WTC11 (cell line): ENCODE measurements at regions not wholly inside any gene's neighbourhood (a gene's known extent, or its start where the extent isn't known, plus 50 kb on each side); places are given as distances from the start of the nearest gene placed in this dataset.

Experiments used
- ATAC-seq: fragments of 200-7000 bp; cut with Tn5 transposase; 2 replicates; pipeline ENCODE4 v1.10.0; 2021; ENCODE audit warnings: mild to moderate bottlenecking, moderate library complexity
- CTCF ChIA-PET: fragments of 300-600 bp; sonication (Branson Sonifier 250); formaldehyde crosslinking; loops from one replicate; lab custom pipeline; 2021; ENCODE audit warnings: antibody characterized with exemption; lab: Charles Lee
- POLR2A ChIA-PET: fragments of 350-600 bp; sonication (Branson Sonifier 250); formaldehyde crosslinking; loops from one replicate; lab custom pipeline; 2021; ENCODE audit warnings: antibody characterized with exemption; lab: Charles Lee
- DNase-seq: peaks from one replicate; pipeline ENCODE4 v3.0.0; 2021; ENCODE audit warnings: low spot score
- H3K27ac Mint-ChIP-seq: 2 replicates; pipeline ENCODE4 v1.8.0; 2021; ENCODE audit warnings: mixed read lengths
- H3K27me3 Mint-ChIP-seq: 2 replicates; pipeline ENCODE4 v1.8.0; 2021; ENCODE audit warnings: low read depth, mild to moderate bottlenecking, moderate library complexity, mixed read lengths
- H3K36me3 Mint-ChIP-seq: 2 replicates; pipeline ENCODE4 v1.8.0; 2021; ENCODE audit warnings: mixed read lengths
- H3K4me1 Mint-ChIP-seq: 2 replicates; pipeline ENCODE4 v1.8.0; 2022; ENCODE audit warnings: mixed read lengths
- H3K4me3 Mint-ChIP-seq: 2 replicates; pipeline ENCODE4 v1.8.0; 2021; ENCODE audit warnings: mild to moderate bottlenecking, moderate library complexity, mixed read lengths
- H3K9me3 Mint-ChIP-seq: 2 replicates; pipeline ENCODE4 v1.8.0; 2021; ENCODE audit warnings: mixed read lengths
- E2F1 ChIP-seq: sonication (generic); formaldehyde crosslinking; IDR thresholded peaks from 2 replicates; pipeline ENCODE4 v1.8.0; 2022; ENCODE audit warnings: mild to moderate bottlenecking, missing genetic modification reagents
- E2F4 ChIP-seq: sonication (generic); formaldehyde crosslinking; IDR thresholded peaks from 2 replicates; pipeline ENCODE4 v1.8.1; 2022; ENCODE audit warnings: low read depth, mild to moderate bottlenecking, moderate library complexity, missing genetic modification reagents, borderline replicate concordance
- ESRRA ChIP-seq: sonication (generic); formaldehyde crosslinking; IDR thresholded peaks from 2 replicates; pipeline ENCODE4 v1.8.1; 2022; ENCODE audit warnings: mild to moderate bottlenecking, missing genetic modification reagents, borderline replicate concordance
- FOXJ3 ChIP-seq: sonication (generic); formaldehyde crosslinking; IDR thresholded peaks from 2 replicates; pipeline ENCODE4 v1.9.0; 2021; ENCODE audit warnings: missing genetic modification reagents, mild to moderate bottlenecking, borderline replicate concordance
- FOXK1 ChIP-seq: sonication (generic); formaldehyde crosslinking; IDR thresholded peaks from 2 replicates; pipeline ENCODE4 v1.8.0; 2022; ENCODE audit warnings: mild to moderate bottlenecking, moderate library complexity, missing genetic modification reagents
- GRHL2 ChIP-seq: fragments of 250-450 bp; sonication (Bioruptor Pico); IDR thresholded peaks from 2 replicates; pipeline ENCODE4 v1.8.0; 2022; ENCODE audit warnings: mild to moderate bottlenecking, moderate library complexity; ENCODE audit not compliant: insufficient replicate concordance, severe bottlenecking
- GTF2I ChIP-seq: fragments of 250-450 bp; sonication (Bioruptor Pico); conservative IDR thresholded peaks from 2 replicates; pipeline ENCODE4 v1.4.0; 2021; ENCODE audit warnings: mild to moderate bottlenecking
- JAZF1 ChIP-seq: fragments of 250-450 bp; sonication (Bioruptor Pico); IDR thresholded peaks from 2 replicates; pipeline ENCODE4 v1.9.0; 2021; ENCODE audit warnings: moderate library complexity, mild to moderate bottlenecking, inconsistent platforms
- NFYB ChIP-seq: sonication (generic); formaldehyde crosslinking; conservative IDR thresholded peaks from 2 replicates; pipeline ENCODE4 v1.8.0; 2022; ENCODE audit warnings: low read depth, missing genetic modification reagents
- NR2C2 ChIP-seq: sonication (generic); formaldehyde crosslinking; IDR thresholded peaks from 2 replicates; pipeline ENCODE4 v1.8.0; 2022; ENCODE audit warnings: mild to moderate bottlenecking, missing genetic modification reagents
- PRRX2 ChIP-seq: fragments of 250-450 bp; sonication (Bioruptor Pico); IDR thresholded peaks from 2 replicates; pipeline ENCODE4 v1.8.0; 2021; ENCODE audit warnings: mild to moderate bottlenecking
- SOX15 ChIP-seq: fragments of 250-450 bp; sonication (Bioruptor Pico); IDR thresholded peaks from 2 replicates; pipeline ENCODE4 v1.9.0; 2021; ENCODE audit warnings: mild to moderate bottlenecking
- TEAD4 ChIP-seq: sonication (generic); formaldehyde crosslinking; IDR thresholded peaks from 2 replicates; pipeline ENCODE4 v1.8.0; 2022; ENCODE audit warnings: mild to moderate bottlenecking, missing genetic modification reagents
- ZBTB21 ChIP-seq: sonication (generic); formaldehyde crosslinking; IDR thresholded peaks from 2 replicates; pipeline ENCODE4 v1.8.1; 2023; ENCODE audit warnings: mild to moderate bottlenecking, missing genetic modification reagents, borderline replicate concordance
- ZNF121 ChIP-seq: sonication (generic); formaldehyde crosslinking; IDR thresholded peaks from 2 replicates; pipeline ENCODE4 v1.8.0; 2023; ENCODE audit warnings: missing genetic modification reagents
- TF ChIP-seq, protein P1 (sequence below): sonication (generic); formaldehyde crosslinking; IDR thresholded peaks from 2 replicates; pipeline ENCODE4 v1.8.0; 2023; ENCODE audit warnings: missing genetic modification reagents, mild to moderate bottlenecking, borderline replicate concordance
- TF ChIP-seq, protein P2 (sequence below): fragments of 250-450 bp; sonication (Bioruptor Pico); IDR thresholded peaks from 2 replicates; pipeline ENCODE4 v1.9.0; 2021; ENCODE audit warnings: moderate library complexity, mild to moderate bottlenecking, inconsistent platforms, borderline replicate concordance
- TF ChIP-seq, protein P3 (sequence below): fragments of 250-450 bp; sonication (Bioruptor Pico); IDR thresholded peaks from 2 replicates; pipeline ENCODE4 v1.8.0; 2021; ENCODE audit warnings: mild to moderate bottlenecking
- TF ChIP-seq, protein P4 (sequence below): fragments of 250-450 bp; sonication (Bioruptor Pico); IDR thresholded peaks from 2 replicates; pipeline ENCODE4 v1.9.0; 2021; ENCODE audit warnings: mild to moderate bottlenecking
- TF ChIP-seq, protein P5 (sequence below): sonication (generic); formaldehyde crosslinking; IDR thresholded peaks from 2 replicates; pipeline ENCODE4 v1.8.0; 2022; ENCODE audit warnings: mild to moderate bottlenecking, missing genetic modification reagents

- TF ChIP-seq, protein P1, sequence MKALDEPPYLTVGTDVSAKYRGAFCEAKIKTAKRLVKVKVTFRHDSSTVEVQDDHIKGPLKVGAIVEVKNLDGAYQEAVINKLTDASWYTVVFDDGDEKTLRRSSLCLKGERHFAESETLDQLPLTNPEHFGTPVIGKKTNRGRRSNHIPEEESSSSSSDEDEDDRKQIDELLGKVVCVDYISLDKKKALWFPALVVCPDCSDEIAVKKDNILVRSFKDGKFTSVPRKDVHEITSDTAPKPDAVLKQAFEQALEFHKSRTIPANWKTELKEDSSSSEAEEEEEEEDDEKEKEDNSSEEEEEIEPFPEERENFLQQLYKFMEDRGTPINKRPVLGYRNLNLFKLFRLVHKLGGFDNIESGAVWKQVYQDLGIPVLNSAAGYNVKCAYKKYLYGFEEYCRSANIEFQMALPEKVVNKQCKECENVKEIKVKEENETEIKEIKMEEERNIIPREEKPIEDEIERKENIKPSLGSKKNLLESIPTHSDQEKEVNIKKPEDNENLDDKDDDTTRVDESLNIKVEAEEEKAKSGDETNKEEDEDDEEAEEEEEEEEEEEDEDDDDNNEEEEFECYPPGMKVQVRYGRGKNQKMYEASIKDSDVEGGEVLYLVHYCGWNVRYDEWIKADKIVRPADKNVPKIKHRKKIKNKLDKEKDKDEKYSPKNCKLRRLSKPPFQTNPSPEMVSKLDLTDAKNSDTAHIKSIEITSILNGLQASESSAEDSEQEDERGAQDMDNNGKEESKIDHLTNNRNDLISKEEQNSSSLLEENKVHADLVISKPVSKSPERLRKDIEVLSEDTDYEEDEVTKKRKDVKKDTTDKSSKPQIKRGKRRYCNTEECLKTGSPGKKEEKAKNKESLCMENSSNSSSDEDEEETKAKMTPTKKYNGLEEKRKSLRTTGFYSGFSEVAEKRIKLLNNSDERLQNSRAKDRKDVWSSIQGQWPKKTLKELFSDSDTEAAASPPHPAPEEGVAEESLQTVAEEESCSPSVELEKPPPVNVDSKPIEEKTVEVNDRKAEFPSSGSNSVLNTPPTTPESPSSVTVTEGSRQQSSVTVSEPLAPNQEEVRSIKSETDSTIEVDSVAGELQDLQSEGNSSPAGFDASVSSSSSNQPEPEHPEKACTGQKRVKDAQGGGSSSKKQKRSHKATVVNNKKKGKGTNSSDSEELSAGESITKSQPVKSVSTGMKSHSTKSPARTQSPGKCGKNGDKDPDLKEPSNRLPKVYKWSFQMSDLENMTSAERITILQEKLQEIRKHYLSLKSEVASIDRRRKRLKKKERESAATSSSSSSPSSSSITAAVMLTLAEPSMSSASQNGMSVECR (CRISPR knock-in tag): no peak
- no peak for TF ChIP-seq JAZF1 (CRISPR knock-in tag)
- TF ChIP-seq FOXK1 (CRISPR knock-in tag): no peak
- TF ChIP-seq ZNF121 (CRISPR knock-in tag): no peak
These were observed 256.9 kb upstream of the TPK1 start (continued) for GRCh38 chr7:145092766-145093165.

DNA sequence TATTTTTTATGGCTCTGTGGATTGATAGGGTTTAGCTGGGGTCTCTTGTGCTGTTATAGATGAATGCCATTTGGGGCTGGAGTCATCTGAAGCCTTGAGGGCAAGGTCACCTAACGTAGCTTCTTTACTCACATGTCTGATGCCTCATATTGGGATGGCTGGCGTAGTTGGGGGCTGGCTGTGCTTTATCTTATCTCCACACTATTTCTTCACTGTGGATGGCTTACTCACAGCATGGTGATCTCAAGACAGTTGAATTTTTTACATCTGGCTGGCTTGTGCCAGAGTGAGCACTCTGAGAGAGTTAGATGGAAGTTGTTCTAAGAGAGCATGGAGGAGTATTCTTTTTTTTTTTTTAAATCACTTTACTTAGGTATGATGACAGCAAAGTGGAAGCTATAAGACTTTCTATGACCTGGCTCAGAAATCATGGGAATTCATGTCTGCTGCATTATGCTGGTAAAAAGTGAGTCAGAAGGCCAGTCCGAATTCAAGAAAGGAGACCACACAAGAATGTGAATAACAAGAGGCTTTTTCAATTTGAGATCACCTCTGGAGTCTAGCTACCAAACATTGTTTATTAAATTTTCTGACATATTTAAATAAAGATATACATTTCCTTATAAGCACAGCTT is 252.4 kb upstream of the TPK1 start:
- H3K36me3 Mint-ChIP-seq: peaks cover 4% of the 10 kb centered on the region
- H3K4me1 Mint-ChIP-seq: peaks cover 17% of the 10 kb centered on the region
- TF ChIP-seq, protein P2, sequence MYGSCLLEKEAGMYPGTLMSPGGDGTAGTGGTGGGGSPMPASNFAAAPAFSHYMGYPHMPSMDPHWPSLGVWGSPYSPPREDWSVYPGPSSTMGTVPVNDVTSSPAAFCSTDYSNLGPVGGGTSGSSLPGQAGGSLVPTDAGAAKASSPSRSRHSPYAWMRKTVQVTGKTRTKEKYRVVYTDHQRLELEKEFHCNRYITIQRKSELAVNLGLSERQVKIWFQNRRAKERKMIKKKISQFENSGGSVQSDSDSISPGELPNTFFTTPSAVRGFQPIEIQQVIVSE (CRISPR knock-in tag): no peak
- TF ChIP-seq, protein P3, sequence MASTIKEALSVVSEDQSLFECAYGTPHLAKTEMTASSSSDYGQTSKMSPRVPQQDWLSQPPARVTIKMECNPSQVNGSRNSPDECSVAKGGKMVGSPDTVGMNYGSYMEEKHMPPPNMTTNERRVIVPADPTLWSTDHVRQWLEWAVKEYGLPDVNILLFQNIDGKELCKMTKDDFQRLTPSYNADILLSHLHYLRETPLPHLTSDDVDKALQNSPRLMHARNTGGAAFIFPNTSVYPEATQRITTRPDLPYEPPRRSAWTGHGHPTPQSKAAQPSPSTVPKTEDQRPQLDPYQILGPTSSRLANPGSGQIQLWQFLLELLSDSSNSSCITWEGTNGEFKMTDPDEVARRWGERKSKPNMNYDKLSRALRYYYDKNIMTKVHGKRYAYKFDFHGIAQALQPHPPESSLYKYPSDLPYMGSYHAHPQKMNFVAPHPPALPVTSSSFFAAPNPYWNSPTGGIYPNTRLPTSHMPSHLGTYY (CRISPR knock-in tag): no peak
- TF ChIP-seq E2F1 (CRISPR knock-in tag): no peak
- H3K27ac Mint-ChIP-seq: 0 out of 2 replicates have a peak overlapping the region, but pooled peaks have one; percentile 26
- DNase-seq (no peak), ATAC-seq (no peak)
- ChIA-PET POLR2A (no interaction called here), CTCF (no interaction called here)
- peaks cover 12% of the 10 kb centered on the region for H3K9me3 Mint-ChIP-seq
- no peak overlapping the region for H3K4me3 Mint-ChIP-seq
- no peaks in the 10 kb centered on the region for H3K27me3 Mint-ChIP-seq

GRCh38 chr7:145082366-145083161 is 246.7 kb upstream of the TPK1 start:
- H3K4me1 Mint-ChIP-seq: peaks cover 42% of the 10 kb centered on the region
- TF ChIP-seq NR2C2: no peak
- no peak for TF ChIP-seq NFYB (CRISPR knock-in tag)
- no peak for TF ChIP-seq E2F4 (CRISPR knock-in tag)
- no peak for TF ChIP-seq TEAD4
- TF ChIP-seq GRHL2: no peak
- TF ChIP-seq GTF2I (CRISPR knock-in tag): no peak
- no peak for TF ChIP-seq PRRX2
- TF ChIP-seq ZBTB21 (CRISPR knock-in tag): no peak
- no peak for TF ChIP-seq FOXJ3
- TF ChIP-seq, protein P4, sequence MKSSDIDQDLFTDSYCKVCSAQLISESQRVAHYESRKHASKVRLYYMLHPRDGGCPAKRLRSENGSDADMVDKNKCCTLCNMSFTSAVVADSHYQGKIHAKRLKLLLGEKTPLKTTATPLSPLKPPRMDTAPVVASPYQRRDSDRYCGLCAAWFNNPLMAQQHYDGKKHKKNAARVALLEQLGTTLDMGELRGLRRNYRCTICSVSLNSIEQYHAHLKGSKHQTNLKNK (CRISPR knock-in tag): no peak
- no peak for TF ChIP-seq SOX15
- TF ChIP-seq ZNF121 (CRISPR knock-in tag): no peak
- TF ChIP-seq, protein P5, sequence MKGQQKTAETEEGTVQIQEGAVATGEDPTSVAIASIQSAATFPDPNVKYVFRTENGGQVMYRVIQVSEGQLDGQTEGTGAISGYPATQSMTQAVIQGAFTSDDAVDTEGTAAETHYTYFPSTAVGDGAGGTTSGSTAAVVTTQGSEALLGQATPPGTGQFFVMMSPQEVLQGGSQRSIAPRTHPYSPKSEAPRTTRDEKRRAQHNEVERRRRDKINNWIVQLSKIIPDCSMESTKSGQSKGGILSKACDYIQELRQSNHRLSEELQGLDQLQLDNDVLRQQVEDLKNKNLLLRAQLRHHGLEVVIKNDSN (CRISPR knock-in tag): no peak
- TF ChIP-seq ESRRA: no peak

More at GRCh38 chr7:145082366-145083161, 246.7 kb upstream of the TPK1 start:
- H3K27ac Mint-ChIP-seq: 0 out of 2 replicates have a peak overlapping the region, but pooled peaks have one; percentile 7
- POLR2A ChIA-PET: interaction anchor here (0.6 kb wide), 1 partner anchor 247 kb away, joined by 3 read pairs; the partner anchor contains the start of gene TPK1
- ATAC-seq: peak; percentile 74
- CTCF ChIA-PET: no interaction called here
- no peak overlapping the region for H3K4me3 Mint-ChIP-seq
- H3K36me3 Mint-ChIP-seq: peaks cover 4% of the 10 kb centered on the region
- no peaks in the 10 kb centered on the region for H3K27me3 Mint-ChIP-seq
- DNase-seq: peak; percentile 40
- H3K9me3 Mint-ChIP-seq: peaks cover 19% of the 10 kb centered on the region
